HG02610 (cell line): ENCODE measurements at regions not wholly inside any gene's neighbourhood (a gene's known extent, or its start where the extent isn't known, plus 50 kb on each side); places are given as distances from the start of the nearest gene placed in this dataset.

Source experiments
- ATAC-seq: cut with Tn5 transposase; IDR thresholded peaks from one replicate; pipeline ENCODE4 v1.9.1; 2021; ENCODE audit warnings: mild to moderate bottlenecking, moderate library complexity; ENCODE audit not compliant: unreplicated experiment

DNA sequence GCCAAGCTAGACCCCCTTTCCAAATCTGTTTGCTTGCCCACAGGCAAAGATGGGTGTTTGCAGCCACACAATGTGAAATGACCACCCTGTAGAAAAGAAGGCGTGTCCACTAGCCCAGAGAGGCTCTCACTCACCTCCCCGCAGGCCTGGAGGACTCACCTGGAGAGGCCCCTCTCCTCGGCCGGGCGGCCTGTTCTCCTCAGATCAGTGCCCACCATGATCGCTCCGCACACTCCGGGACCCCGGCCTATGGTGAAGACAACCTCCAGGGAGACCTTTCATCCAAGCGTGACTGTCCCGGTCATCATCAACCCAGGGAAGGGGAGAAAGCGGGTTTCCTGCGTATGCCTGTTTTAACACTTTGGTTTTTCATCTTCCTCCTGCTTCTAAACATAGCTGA is 328.7 kb upstream of the SALL3 start:
- no peak for ATAC-seq

DNA sequence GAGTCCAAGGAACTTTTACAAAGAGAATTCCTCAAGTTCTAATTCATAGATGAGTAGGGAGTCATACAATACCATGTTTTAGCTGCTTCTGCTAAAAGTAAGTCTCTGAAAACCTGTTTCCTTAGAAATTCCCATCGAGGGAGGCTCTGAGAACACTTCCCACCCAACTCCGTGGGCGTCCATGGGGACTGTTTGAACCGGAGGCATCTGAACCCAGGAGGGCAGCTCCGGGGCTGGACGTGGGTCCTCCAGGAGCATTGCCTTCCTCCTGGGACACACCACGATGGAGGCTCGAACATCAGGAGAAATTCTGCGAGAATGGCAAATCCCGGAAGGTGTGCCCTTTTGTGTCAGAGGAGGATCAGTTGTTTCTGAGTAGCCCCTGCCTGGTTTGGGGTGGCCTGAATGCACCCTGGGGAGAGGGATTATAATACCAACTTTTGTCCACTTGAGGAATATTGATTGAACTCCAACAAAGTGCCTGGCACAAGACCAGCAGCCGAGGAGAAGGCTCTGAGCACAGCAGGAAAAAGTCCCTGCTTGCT is 327.5 kb upstream of the SALL3 start:
- ATAC-seq = no peak

DNA sequence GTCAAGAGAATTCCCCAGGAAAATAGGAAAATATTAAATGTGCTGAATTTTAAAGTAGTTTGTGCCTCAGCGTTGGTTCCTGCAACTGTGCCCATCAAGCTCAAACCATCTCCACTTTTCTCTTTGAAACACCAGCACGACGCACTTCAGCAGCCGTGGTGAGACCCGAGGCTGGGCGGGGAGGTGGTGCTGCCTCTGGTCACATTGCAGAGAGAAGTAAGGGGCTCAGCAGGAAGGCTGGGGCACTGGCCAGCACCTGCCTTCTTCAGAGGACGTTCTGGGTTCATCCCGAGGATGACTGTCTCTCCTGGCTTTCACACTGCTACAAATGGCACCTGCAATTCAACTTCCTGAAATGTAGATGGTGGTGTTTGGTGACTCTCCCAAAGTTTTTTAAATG is 323.7 kb upstream of the SALL3 start:
- ATAC-seq = no peak

DNA sequence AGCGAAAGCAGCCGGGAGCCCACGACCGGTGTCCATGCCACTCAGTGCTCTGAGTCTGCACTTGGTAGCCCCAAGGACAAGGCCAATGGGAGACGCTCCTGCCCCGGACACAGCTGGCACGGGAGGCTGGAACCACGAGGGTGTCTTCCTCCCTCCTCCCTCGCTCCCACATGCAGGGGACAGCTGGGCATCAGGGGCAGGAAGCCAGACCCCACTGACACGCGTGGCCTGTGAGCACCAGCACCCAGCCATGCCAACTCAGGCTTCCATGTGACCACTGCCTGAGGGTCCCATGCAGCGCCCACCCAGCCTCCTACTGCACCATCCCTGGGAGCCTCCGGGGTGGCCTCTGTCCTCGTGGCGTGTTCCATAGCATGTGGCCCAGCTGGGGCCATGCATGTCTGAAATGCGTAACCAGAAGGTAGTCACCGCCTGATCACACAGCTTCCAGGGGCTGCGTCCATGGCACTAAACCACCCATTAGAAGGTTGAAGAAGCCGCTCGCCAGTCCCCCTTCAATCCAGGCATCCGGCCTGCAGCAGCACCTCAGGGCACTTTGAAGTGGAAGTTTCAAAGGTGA is 323.2 kb upstream of the SALL3 start:
- ATAC-seq = no peak

DNA sequence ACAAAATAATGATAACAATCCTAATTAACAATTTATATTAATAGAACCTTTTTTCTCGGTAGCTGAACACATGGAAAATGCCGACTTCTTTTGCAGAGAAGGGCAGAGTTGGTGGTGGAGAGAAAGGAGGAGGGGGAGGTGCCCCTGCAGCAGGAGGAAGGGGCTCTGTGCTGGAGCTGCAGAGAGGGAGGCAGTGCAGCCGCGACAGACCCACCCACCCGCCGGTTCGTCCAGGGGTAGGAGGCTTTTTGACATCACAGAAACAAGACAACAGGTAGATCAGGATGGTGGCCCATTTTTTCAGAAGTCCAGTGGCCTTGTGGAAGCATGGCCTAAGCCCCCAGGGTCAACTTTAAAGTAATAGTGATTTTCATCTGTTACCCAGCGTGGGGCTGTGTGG is 321.1 kb upstream of the SALL3 start:
- no peak for ATAC-seq

DNA sequence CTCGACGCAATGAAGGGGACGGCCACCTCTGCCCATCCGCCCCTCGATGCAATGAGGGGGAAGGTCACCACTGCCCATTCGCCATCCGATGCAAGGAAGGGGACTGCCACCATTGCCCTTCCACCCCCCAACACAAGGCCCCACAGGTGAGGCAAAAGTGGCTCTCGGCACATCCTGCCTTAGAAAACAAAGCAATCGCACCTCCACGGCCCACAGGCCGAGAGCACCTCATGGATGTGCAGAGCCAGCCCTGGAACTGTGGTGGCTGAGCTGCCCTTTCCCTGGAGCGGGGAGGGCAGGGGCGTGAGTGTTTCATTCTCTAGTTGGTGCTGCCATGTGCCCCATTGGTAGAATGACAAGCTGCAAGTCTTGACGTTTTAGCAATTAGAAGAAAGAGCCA is 320.6 kb upstream of the SALL3 start:
- ATAC-seq = no peak

DNA sequence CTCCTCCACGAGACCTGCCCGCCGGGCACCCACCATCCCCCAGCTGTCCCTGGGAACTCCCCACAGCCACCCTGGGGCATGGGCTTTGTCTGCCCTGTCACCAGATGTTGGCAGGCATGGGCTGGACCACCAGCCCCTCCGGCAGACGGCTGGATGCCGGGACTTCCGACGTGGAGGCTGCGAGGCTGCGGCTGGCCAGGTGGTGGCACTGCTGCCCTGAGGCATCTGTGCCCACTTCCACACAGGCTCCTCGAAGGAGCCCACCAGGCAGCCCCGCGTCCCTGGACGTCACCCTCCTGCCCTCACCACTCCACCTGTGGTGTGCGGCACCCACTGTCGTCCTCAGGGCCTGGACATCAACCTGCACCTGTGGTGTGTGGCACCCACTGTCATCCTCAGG is 319.9 kb upstream of the SALL3 start:
- ATAC-seq = no peak

DNA sequence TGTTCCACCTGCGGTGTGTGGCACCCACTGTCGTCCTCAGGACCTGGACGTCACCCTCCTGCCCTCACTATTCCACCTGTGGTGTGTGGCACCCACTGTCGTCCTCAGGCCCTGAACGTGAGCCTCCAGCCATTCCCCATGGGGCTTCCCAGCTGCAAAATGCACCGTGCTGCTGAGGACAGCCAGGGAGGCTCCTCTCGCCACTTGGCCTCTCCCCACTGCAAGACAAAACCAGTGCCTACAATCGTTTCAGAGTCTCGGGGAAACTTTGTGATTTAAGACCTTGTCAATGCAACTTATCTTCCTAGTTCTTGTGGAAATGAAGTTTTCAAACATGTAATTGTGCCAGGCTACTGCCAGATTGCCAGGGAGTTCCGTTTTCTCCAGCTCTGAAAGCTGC is 319.3 kb upstream of the SALL3 start:
- ATAC-seq = no peak

DNA sequence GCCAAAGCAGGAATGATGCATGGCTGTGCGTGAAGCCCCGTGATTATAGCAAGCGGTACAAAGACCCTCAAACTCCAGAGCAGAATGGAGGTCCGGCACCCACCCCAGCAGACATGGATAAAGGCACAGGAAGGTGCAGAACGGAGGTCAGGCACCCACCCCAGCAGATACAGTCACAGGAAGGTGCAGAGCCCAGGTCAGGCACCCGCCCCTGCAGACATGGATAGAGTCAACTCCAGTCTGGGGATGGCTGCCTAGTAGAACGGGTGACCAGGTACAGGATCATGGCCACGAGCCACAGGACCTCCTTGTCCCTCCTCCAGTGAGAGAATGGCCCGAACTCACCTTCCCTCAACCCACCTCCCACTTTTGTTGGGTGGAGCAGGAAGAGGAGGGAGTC is 318.3 kb upstream of the SALL3 start:
- ATAC-seq = no peak

DNA sequence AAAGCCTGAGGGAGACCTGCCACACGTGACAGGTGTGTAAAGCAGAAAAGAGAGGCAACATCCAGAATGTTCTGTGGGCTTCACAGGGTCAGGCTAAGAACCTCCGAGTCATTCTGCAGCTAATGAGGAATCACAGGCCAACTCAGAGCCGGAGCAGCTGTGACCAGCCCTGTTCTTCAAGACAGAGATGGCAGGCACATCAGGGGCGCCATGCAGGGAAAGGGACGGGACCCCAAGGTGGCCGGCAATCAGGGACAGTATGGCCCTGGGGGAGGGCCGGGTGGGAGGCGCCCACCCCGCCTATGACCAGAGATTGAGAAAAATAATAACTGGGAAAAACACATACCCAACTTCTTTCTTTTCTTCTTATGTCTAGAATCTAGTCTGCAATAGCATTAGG is 316.7 kb upstream of the SALL3 start:
- no peak for ATAC-seq

DNA sequence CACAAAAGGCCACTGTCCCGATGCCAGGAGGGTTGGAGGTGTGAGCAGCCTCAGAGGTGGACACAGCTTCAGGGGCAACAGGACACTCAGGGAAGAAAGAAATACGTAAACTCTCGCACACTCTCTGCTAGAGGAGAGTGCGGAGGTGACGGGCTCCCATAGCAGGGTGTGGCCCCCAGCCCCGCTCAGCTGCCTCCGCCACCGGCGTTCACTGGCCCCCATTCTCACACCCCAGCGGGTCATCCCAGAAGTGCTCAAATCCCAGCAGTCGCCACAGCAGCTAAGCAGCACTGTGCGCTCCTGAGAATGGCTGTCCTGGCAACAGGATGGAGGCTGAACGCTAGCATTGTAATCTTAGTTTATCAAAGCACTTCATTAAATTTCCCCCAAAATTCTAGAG is 315.6 kb upstream of the SALL3 start:
- ATAC-seq = no peak

DNA sequence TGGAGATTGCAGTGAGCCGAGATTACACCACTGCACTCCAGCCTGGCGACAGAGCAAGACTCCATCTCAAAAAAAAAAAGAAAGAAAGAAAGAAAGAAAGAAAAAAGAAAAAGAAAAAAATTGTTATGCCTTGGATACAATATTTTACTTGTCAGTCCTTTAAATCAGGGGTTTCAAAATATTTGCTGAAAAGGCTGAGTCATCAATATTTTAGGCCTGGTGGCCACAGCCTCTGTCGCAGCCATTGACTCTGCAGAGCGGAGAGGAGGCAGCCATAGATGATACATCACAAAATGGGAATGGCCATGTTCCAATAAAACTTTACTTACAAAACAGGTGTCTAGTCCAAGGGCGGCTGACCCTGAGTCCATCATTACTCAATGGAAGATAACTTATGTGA is 314.8 kb upstream of the SALL3 start:
- no peak for ATAC-seq

DNA sequence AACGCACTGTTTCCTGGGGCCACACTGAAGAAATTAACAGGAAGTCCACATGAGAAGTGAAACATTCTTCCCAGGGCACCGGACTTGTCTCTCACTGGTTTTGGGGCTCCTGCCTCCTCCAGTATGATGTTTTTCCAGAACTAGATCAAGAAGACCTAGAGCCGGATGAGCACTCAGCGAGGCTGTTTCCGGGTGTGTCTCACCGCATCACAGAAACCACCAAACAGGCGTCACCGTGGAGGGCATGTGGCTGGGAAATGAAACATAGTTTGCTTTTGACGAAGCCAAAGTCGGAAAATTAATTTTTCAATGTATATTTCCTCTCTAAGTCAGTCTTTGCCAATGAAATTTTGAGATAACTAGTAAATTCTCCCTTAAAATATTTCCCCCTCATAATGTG is 314.0 kb upstream of the SALL3 start:
- ATAC-seq = no peak

DNA sequence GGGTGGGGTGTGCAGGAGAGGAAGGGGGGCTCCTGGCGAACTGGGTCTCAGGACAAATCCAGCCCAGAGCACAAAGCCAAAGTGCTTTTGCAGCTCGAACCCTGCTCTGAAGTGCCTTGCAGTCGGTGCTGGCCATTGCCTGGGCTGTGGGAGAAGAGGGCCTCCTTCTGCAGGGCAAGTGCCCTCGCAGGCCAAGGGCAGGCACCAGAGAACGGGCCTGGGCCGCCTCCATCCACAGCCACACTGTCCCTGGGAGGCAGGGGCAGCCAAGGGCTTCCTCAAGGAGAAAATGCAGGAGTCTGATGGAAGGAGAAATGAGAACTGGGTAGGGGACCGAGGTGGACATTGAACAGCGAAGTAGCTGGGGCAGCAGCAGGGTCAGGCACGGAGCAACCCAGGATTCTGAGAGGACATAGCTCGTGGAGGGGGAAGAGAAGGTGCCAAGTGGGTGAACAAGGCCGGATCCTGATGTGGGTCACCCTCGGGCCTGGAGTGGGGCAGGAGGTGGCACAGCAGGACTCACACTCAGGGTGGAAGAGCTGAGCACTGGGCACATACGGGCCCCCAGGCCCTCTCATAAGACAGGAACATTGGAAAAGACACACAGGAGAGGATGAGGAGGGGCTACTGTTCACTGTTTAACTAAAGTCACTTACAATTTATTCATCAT is 312.8 kb upstream of the SALL3 start:
- no peak for ATAC-seq

DNA sequence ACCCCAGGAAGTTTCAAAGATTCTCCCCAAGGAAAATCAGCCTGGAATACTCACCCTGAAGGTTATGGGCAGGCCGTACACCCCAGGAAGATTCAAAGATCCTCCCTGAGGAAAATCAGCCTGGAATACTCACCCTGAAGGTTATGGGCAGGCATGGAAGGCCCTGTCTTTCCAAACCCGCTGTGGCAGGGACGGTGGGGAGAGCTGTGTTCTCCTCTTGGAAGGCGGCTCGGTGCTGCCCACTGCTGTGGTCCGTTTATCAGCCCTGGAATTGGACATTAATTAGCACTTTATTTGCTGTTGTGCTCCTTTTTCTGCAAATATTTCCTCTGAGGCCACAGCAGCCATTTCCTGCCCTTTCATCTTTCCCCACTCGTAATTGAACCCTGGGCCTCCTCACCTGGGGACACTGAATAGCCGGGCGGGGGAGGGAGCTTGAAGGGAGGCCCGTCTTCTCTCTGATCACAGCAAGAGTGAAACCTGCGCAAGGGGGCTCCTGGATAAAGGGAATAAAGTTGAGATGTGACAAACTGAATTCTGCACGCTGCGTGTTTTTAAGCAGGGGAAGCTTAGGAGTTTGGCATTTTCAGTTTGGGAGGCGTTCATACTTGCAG is 308.7 kb upstream of the SALL3 start:
- ATAC-seq = no peak

DNA sequence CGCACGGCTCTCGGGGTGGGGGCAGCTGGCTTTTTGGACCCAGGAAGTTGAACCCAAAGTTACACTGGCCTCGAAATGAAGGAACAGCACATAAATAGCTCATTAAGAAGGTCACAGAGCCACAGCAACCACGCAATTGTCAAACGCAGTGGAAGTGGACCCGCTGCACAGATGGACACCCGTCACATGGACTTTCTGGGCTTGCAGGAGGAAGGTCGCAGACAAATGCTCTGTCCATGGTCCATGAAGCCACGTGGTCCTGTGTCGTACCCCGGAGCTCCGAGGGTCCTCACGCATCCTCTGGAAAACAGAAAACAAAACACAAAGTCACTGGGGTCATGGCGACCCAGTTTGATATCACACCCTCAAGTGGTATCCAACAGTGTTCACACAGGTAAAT is 308.1 kb upstream of the SALL3 start:
- no peak for ATAC-seq

DNA sequence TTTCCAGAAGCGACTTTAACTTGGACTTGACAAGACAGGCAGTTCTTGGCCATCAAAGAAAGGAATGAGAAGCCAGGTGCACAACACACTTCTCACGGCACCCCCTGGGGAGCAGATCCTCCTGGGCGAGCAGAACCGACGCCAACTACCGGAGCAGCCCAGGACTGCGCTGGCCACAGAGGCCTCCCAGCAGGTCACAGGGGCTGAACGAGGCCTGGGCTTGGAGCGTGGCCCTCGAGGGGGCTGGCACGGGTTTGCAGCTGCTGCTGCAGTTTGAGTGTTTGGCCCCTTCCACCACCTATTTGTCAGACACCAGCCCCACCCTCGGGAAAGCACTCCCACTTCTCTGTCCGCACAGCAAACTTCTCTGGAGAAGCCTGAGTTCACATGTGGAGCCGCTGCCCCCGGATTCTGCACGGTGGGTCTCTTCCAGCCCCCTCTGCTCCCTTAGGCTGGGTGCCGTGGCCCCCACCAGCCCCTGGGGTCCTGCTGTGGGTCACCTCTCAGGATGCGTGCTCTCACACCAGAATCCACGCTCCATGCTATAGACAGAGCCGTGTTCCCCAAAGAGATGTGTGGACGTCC is 306.7 kb upstream of the SALL3 start:
- ATAC-seq = no peak

DNA sequence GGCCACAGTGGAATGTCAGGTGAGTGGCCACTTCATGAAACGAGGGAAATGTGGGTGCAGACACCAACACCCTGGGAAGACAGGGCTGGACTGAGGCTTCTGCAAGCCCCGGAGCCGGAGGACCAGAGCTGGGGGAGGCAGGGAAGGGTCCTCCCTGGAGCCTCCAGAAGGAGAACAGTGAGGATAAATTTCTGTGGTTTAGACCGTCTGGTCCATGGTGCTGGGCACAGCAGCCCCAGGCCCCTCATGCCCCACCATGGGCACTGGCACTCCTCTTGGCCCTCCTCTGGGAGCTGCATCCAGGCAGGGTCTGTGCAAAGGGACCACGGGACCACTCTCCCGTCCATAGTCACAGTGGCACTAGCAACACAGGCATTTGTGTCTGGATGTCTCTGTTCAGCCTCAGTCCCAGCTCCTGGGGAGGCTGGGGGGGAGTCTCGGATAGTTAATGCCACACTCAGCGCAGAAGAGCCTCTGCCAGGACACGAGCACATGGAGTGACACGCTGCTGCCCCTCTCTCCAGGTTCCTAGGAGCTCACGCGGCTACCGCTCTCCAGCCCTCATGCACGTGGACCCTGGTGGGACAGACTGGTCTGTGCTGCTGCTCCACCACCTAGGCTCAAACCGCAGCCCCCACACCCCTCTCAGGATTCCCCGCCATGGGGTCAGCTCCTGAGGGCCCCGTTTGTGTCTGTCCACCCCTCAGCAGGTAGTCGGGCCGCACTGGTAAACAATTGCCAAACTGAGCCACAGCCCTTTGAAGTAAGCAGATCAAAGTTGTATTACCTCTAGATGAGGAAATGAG is 305.9 kb upstream of the SALL3 start:
- ATAC-seq = no peak

DNA sequence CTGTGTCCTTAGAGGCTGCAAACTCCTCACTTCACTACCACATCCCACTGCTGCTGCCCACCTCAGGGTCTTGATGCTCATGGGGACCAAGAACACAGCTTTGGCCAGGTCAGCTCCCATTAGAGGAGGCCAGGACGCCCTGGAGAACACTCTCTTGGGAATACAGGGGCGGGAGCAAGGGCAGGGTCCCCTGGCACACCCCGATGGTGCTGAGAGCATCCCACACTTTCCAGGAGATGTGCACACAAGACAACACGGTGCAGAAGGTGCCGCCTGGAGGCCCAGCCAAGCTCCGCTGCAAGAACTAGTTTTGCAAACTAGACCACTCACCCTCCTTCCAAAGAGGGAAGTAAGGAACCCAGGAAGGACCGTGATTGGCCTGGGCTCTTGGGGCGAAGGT is 304.4 kb upstream of the SALL3 start:
- no peak for ATAC-seq

DNA sequence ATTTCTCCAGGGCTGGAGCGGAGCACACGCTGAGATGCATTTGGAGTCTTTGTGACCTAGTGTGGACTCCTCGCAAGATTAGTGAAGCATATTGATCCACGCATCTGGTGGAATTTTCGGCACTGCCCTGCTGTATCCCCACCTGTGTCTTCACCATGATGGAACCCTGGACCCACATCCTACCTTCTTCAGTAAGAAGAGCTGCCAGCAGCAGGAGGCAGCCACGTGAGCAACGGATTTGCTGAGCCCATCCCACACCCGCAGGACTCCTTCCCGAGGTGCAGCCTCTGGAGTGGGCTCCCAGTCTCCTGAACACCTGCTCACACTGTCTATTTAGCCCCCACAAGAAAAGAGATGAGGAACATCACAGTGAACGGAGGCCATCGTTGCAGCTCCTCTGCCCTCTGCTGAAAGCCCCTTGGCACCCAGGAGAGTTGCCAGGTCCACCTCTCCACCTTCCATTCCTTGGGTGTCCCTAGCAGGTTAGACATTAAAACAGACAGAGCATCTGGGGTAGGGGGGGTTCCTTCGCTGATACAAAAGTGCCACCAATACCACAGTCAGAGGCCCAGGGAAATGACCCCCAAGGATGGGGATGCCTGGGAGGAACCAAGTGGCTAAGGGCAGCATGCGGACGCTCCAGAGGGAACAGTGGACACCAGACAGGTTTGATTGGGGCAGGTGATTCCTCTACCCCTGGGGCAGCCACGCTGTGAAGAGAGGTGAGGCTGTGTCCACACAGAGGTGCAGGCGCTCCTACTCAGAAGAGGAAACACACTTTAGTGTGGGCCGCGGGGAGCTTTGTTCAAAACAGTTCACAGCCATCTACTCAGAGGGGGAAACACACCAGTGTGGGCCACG is 302.8 kb upstream of the SALL3 start:
- ATAC-seq = no peak
